ENCODE measurements at regions not wholly inside any gene's neighbourhood (a gene's known extent, or its start where the extent isn't known, plus 50 kb on each side); places are given as distances from the start of the nearest gene placed in this dataset.

DNA sequence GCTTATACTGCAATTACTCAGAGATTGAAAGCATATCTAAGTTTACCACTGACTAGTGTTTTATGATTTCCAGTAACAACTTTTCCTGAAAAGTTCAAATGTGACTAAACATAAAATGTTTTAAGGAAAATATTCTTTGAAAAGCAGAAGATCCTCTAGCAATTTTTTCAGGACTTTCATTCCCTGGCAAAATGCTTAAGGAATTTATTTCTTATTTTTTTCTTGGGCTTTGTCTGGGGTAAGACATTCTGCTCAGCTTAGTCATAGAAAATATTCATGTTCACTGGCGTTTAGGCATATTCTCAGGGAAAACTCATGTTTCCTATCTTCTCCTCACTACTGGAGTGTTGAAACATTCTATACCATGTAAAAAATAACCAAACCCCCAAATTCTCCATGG, 235.3 kb upstream of the CEP162 start (continued):
- no peak for TF ChIP-seq REST (IDR thresholded peaks at IDR 0.05; ENCODE audit: low read depth, low read length)
- TF ChIP-seq ELF1 (IDR thresholded peaks at IDR 0.05), result no peak
- no peak for TF ChIP-seq GATA2 (CRISPR knock-in tag; IDR thresholded peaks at IDR 0.05)
- TF ChIP-seq, protein P1, sequence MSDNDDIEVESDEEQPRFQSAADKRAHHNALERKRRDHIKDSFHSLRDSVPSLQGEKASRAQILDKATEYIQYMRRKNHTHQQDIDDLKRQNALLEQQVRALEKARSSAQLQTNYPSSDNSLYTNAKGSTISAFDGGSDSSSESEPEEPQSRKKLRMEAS (IDR thresholded peaks at IDR 0.05; ENCODE audit: low read depth), result peak; percentile 20; the same call in 1 of the 2 replicates
- no peak for TF ChIP-seq EZH2phosphoT487 (IDR thresholded peaks at IDR 0.05; ENCODE audit: borderline replicate concordance, low read depth)
- 0 out of 2 replicates have a peak, but pooled peaks have one; percentile 51 for TF ChIP-seq RXRA (IDR thresholded peaks at IDR 0.05; ENCODE audit: borderline replicate concordance, low read depth)
- TF ChIP-seq RCOR1 (IDR thresholded peaks at IDR 0.05; ENCODE audit: low read length), result no peak
- peak; percentile 75; the same call in 1 of the 2 replicates for TF ChIP-seq FOSL2 (IDR thresholded peaks at IDR 0.05; ENCODE audit: borderline replicate concordance, low read depth)
- TF ChIP-seq PBX3 (IDR thresholded peaks at IDR 0.05), result no peak
- TF ChIP-seq, protein P2, sequence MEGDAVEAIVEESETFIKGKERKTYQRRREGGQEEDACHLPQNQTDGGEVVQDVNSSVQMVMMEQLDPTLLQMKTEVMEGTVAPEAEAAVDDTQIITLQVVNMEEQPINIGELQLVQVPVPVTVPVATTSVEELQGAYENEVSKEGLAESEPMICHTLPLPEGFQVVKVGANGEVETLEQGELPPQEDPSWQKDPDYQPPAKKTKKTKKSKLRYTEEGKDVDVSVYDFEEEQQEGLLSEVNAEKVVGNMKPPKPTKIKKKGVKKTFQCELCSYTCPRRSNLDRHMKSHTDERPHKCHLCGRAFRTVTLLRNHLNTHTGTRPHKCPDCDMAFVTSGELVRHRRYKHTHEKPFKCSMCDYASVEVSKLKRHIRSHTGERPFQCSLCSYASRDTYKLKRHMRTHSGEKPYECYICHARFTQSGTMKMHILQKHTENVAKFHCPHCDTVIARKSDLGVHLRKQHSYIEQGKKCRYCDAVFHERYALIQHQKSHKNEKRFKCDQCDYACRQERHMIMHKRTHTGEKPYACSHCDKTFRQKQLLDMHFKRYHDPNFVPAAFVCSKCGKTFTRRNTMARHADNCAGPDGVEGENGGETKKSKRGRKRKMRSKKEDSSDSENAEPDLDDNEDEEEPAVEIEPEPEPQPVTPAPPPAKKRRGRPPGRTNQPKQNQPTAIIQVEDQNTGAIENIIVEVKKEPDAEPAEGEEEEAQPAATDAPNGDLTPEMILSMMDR (IDR thresholded peaks at IDR 0.05), result no peak
- no peak for TF ChIP-seq MEF2A (IDR thresholded peaks at IDR 0.05; ENCODE audit: borderline replicate concordance, low read depth)
- no peak for TF ChIP-seq MXI1 (IDR thresholded peaks at IDR 0.05; ENCODE audit: low read depth, low read length)
- no peak for TF ChIP-seq FOXJ3 (CRISPR knock-in tag; IDR thresholded peaks at IDR 0.05)
- TF ChIP-seq POLR2AphosphoS5 (IDR thresholded peaks at IDR 0.05; ENCODE audit: low read depth, low read length), result no peak
- no peak for TF ChIP-seq ZBTB33 (IDR thresholded peaks at IDR 0.05; ENCODE audit: borderline replicate concordance, low read depth)
- TF ChIP-seq TCF12 (IDR thresholded peaks at IDR 0.05), result peak; percentile 61
- TF ChIP-seq FOXM1 (IDR thresholded peaks at IDR 0.05; ENCODE audit: low read depth), result no peak
- TF ChIP-seq SMC3 (IDR thresholded peaks at IDR 0.05; ENCODE audit: low read depth, low read length), result no peak
- TF ChIP-seq JUND (IDR thresholded peaks at IDR 0.05), result peak; percentile 69
- no peak for TF ChIP-seq CHD2 (IDR thresholded peaks at IDR 0.05; ENCODE audit: low read length, partially characterized antibody)
- TF ChIP-seq EP300 (IDR thresholded peaks at IDR 0.05; ENCODE audit: borderline replicate concordance in 1 of 2, low read depth in 1 of 2, low read length in 1 of 2), result peak in 1 of 2 experiments; percentile 31; a peak in 1 of 4 replicates
- TF ChIP-seq SIN3A (IDR thresholded peaks at IDR 0.05; ENCODE audit: borderline replicate concordance, low read depth, low read length), result no peak
- TF ChIP-seq TEAD4 (IDR thresholded peaks at IDR 0.05; ENCODE audit: borderline replicate concordance, insufficient read depth), result peak; percentile 70; the same call in 1 of the 2 replicates
